HG03196 (cell line): ENCODE measurements at regions not wholly inside any gene's neighbourhood (a gene's known extent, or its start where the extent isn't known, plus 50 kb on each side); places are given as distances from the start of the nearest gene placed in this dataset.

Experiments
- ATAC-seq: cut with Tn5 transposase; IDR thresholded peaks from one replicate; pipeline ENCODE4 v1.9.1; 2021; ENCODE audit not compliant: unreplicated experiment

GRCh38 chr3:67733269-67733950 is 79.0 kb upstream of the SUCLG2 start:
- no peak for ATAC-seq

- ATAC-seq: no peak
These were observed 70.0 kb upstream of the SUCLG2 start for GRCh38 chr3:67724434-67724833.

- ATAC-seq: no peak
These were observed 69.5 kb upstream of the SUCLG2 start for GRCh38 chr3:67723863-67724262.

GRCh38 chr3:67719333-67719732 is 64.9 kb upstream of the SUCLG2 start:
- ATAC-seq: no peak

- no peak for ATAC-seq
These were observed 61.6 kb upstream of the SUCLG2 start for GRCh38 chr3:67715971-67716370.

GRCh38 chr3:67713764-67714469 is 59.5 kb upstream of the SUCLG2 start:
- no peak for ATAC-seq

GRCh38 chr3:67712259-67712658 is 57.8 kb upstream of the SUCLG2 start:
- no peak for ATAC-seq

- ATAC-seq: no peak
These were observed 56.0 kb upstream of the SUCLG2 start for GRCh38 chr3:67710396-67710795.

GRCh38 chr3:67706934-67707333 is 52.5 kb upstream of the SUCLG2 start:
- ATAC-seq: no peak

- ATAC-seq: no peak
These were observed 49.9 kb upstream of the SUCLG2 start for GRCh38 chr3:67704322-67704721.
